Psoas muscle (tissue), 7 donors: ENCODE measurements at regions not wholly inside any gene's neighbourhood (a gene's known extent, or its start where the extent isn't known, plus 50 kb on each side); places are given as distances from the start of the nearest gene placed in this dataset.

Experiments used
- ATAC-seq, 4 donors: fragments of 200-7000 bp; cut with Tn5 transposase; one replicate each; pipeline ENCODE4 v1.9.1; 2020; ENCODE audit warnings: moderate library complexity in 3 of 4, mild to moderate bottlenecking in 2 of 4
- DNase-seq, 2 donors: peaks; one replicate each; pipeline ENCODE4 v3.0.0-alpha.2; 2020
- H3K27ac ChIP-seq: fragments of 200-600 bp; one replicate; pipeline ENCODE4 v1.8.0; 2022
- H3K27me3 ChIP-seq, 3 donors: fragments of 200-600 bp in 1 of 3; one replicate each; pipeline versions ENCODE4 v1.6.1 to v1.8.0; 2013 to 2022; ENCODE audit warnings: low read length in 2 of 3, mild to moderate bottlenecking in 2 of 3, moderate library complexity in 1 of 3; ENCODE audit not compliant: insufficient read depth in 3 of 3
- H3K36me3 ChIP-seq, 2 donors: fragments of 200-600 bp in 1 of 2; one replicate each; pipeline versions ENCODE4 v1.6.1 to v1.8.0; 2013 to 2022; ENCODE audit warnings: low read depth in 1 of 2, mild to moderate bottlenecking in 1 of 2, moderate library complexity in 1 of 2; ENCODE audit not compliant: insufficient read depth in 1 of 2
- H3K4me1 ChIP-seq: fragments of 200-600 bp; one replicate; pipeline ENCODE4 v1.8.0; 2022
- H3K4me3 ChIP-seq: fragments of 200-600 bp; one replicate; pipeline ENCODE4 v1.8.0; 2022; ENCODE audit warnings: mild to moderate bottlenecking
- H3K9me3 ChIP-seq: fragments of 200-600 bp; one replicate; pipeline ENCODE4 v1.8.0; 2022
- WGBS, 3 donors: extraction: QIAGEN DNeasy Blood & Tissue Kit; methylation state at CpG; one replicate each; pipeline versions ENCODE4 v1.1.6 to v1.1.7; 2013; 5-methylcytosine and 5-hydroxymethylcytosine counted together
- intact Hi-C, 2 donors: fragments of 100-400 bp; cut with DNase I; formaldehyde crosslinking; loops; one replicate each; pipeline versions ENCODE4 v1.11.0 to v1.14.2; 2022
- TF ChIP-seq, protein P1 (sequence below): fragments of 200-600 bp; IDR thresholded peaks from one replicate; pipeline ENCODE4 v1.8.0; 2022; ENCODE audit warnings: antibody characterized with exemption
- donor health status: healthy with polysubstance abuse.
- donor health status: DM: no; HTN: no; CAD: no; lungs with moderate emphysema.
- donor health status: Bipolar disorder and iron deficiency.
- donor health status: healthy.
- donor health status: DM: yes; HTN: yes; CAD: no.
- donor health status: DM: no; HTN: no; CAD: no.
- donor health status: DM: yes; HTN: yes; CAD: no.

DNA sequence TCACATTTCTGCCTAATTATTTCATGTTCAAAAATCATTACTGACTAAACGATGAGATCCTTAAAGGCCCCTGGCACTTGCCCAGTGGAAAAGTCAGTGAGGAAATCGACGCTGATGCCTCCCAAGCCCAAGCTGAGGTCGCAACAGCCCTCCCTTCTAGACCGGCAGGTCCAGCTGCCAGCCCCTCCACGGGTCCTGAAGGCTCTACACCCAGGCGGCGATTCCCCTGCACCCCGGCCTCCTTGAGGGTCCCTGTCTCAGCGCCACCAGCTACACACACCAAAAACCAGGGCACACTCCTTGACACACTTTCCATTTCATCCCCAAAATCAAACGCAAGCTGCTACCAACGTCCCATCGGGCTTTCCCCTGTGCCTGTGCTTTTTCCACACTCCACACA, 200.1 kb upstream of the RNF32 start:
- DNase-seq (no peak), ATAC-seq (no peak)
- Histone ChIP-seq H3K9me3 (no peaks in the 10 kb centered on the region), H3K4me3 (no peak overlapping the region), H3K4me1 (no peaks in the 10 kb centered on the region), H3K27ac (no peak overlapping the region), H3K36me3 (no peaks in the 10 kb centered on the region), H3K27me3 (no peaks in the 10 kb centered on the region)
- intact Hi-C loops, result no loop called here
- 71 to 79% (median 73%) methylated on average over 13 of the region's 13 CpGs for WGBS, 3 donors
- TF ChIP-seq, protein P1, sequence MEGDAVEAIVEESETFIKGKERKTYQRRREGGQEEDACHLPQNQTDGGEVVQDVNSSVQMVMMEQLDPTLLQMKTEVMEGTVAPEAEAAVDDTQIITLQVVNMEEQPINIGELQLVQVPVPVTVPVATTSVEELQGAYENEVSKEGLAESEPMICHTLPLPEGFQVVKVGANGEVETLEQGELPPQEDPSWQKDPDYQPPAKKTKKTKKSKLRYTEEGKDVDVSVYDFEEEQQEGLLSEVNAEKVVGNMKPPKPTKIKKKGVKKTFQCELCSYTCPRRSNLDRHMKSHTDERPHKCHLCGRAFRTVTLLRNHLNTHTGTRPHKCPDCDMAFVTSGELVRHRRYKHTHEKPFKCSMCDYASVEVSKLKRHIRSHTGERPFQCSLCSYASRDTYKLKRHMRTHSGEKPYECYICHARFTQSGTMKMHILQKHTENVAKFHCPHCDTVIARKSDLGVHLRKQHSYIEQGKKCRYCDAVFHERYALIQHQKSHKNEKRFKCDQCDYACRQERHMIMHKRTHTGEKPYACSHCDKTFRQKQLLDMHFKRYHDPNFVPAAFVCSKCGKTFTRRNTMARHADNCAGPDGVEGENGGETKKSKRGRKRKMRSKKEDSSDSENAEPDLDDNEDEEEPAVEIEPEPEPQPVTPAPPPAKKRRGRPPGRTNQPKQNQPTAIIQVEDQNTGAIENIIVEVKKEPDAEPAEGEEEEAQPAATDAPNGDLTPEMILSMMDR, result no peak

DNA sequence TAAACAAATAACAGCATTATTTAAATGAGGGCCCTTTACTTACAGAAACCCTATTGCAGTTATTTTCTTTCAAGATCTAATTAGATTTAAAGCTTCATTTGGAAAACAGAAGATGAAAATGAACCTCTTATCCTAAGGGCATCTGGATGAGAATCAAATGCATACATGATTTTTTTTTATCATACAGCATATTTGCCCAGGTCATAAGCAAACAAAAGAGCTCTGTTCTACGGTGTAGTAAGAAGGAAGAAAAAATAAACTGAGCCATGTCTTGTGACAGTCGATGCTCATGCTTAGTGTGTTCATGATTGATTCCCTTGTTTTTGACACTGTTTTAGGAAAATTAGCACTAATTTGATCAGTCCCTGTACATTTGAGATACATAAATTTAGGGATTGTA, 202.6 kb upstream of the RNF32 start:
- intact Hi-C loops, result no loop called here

DNA sequence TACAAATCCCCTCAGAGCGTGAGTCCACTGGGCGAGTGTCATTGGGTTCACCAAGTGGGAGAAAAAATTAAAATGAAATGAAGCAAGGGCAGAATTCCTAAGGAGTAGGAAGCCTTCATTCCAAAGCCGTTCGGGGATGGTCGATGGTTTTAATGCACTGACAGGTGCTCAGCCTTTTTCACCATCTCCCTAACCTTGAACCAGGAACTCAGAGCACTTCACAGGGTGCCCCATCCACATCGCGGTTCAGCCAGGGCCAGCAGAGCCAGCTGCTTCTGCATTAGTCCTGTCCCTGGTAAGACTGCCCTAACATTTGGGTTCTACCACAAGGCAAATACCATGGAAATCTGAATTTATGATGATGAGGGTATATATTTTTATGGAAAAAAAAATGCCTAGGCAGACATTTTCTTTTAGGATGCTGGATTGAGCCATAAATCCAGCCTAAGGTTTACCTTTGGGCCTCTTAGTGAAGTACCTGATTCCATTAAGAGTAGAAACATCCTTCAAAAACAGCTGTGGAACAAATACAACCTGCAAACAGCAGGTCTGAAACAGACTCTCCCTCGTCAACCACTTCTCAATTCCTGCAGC, 203.5 kb upstream of the RNF32 start:
- no peaks in the 10 kb centered on the region for H3K36me3 ChIP-seq
- DNase-seq (no peak), ATAC-seq (no peak)
- H3K27ac ChIP-seq, result no peak overlapping the region
- H3K27me3 ChIP-seq, result no peaks in the 10 kb centered on the region
- no peaks in the 10 kb centered on the region for H3K4me1 ChIP-seq
- H3K9me3 ChIP-seq, result no peaks in the 10 kb centered on the region
- H3K4me3 ChIP-seq, result no peak overlapping the region
- TF ChIP-seq, protein P1, result no peak
- intact Hi-C loops, result no loop called here
- 77 to 86% (median 81%) methylated on average over 8 of the region's 8 CpGs for WGBS, 3 donors

More for the DNA sequence above, 202.6 kb upstream of the RNF32 start:
- no peak for DNase-seq
- WGBS, 3 donors, result 64 to 76% (median 66%) methylated on average over 2 of the region's 2 CpGs
- H3K4me3 ChIP-seq, result no peak overlapping the region
- H3K4me1 ChIP-seq, result no peaks in the 10 kb centered on the region
- no peak for ATAC-seq
- H3K36me3 ChIP-seq, result no peaks in the 10 kb centered on the region
- no peaks in the 10 kb centered on the region for H3K9me3 ChIP-seq
- H3K27ac ChIP-seq, result no peak overlapping the region
- TF ChIP-seq, protein P1, result no peak
- no peaks in the 10 kb centered on the region for H3K27me3 ChIP-seq

DNA sequence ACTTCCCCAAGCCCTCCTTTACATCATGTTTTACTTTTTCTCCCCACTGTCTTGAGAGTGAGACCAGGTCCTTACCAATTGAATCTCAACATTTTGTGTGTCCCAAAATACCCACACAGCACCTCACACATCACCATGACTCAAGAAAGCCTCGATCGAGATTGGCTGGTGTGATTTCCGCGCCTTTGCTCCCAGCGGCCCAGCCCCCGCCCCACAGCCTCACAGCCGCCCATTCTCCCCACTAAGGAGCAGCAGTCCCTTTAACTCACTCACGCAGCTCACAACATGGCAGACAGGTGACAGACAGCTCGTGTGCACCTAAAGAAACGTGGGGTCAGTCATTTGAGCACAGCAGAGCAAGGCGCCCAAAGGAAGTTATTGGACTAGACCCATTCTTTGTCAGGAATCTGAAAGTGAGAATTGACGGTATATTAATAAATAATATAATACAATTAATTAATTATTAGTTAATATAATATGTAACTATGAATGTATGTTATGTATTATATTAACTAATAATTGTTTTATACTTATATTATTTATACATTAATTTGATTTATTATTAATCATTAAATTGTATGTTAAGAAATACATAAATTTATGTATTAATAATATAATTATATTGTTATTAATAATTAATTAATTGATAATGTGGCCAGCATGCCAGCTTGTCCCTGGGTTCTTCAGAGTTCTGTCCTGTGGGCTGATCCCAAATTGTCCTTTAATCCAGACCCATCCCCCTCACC, 204.9 kb upstream of the RNF32 start:
- H3K4me3 ChIP-seq, result no peak overlapping the region
- H3K9me3 ChIP-seq, result no peaks in the 10 kb centered on the region
- TF ChIP-seq, protein P1, result no peak
- WGBS, 3 donors, result 70 to 81% (median 80%) methylated on average over 12 of the region's 12 CpGs
- DNase-seq (no peak), ATAC-seq (no peak)
- H3K36me3 ChIP-seq, result no peaks in the 10 kb centered on the region
- H3K4me1 ChIP-seq, result no peaks in the 10 kb centered on the region
- intact Hi-C loops, result no loop called here
- H3K27ac ChIP-seq, result no peak overlapping the region
- no peaks in the 10 kb centered on the region for H3K27me3 ChIP-seq
